PC-9 (cell line): ENCODE measurements at regions not wholly inside any gene's neighbourhood (a gene's known extent, or its start where the extent isn't known, plus 50 kb on each side); places are given as distances from the start of the nearest gene placed in this dataset.

ENCODE experiments used
- BruUV-seq: library from RNA; stranded (reverse); fragments of 400-500 nt; replicated peaks from 2 replicates; lab custom pipeline; 2021; lab: Mats Ljungman, UMichigan
- CTCF ChIA-PET: fragments of 300-600 bp; sonication (Branson Sonifier 250); formaldehyde crosslinking; loops from one replicate; lab custom pipeline; 2022; ENCODE audit warnings: antibody characterized with exemption; lab: Charles Lee
- POLR2A ChIA-PET: fragments of 300-600 bp; sonication (Branson Sonifier 250); formaldehyde crosslinking; loops from one replicate; lab custom pipeline; 2022; ENCODE audit warnings: antibody characterized with exemption; ENCODE audit not compliant: unreplicated experiment; lab: Charles Lee
- DNase-seq, 2 experiments: peaks; one replicate each; pipeline versions ENCODE4 v3.0.0 to v3.0.0-alpha.2; 2015 to 2022; ENCODE audit warnings: mixed read lengths in 1 of 2
- H2AFZ ChIP-seq: fragments of 200-600 bp; sonication (generic); 2 replicates; pipeline ENCODE4 v1.8.1; 2017; ENCODE audit warnings: antibody characterized with exemption
- H3F3A ChIP-seq: fragments of 200-600 bp; sonication (generic); 2 replicates; pipeline ENCODE4 v1.8.1; 2017; ENCODE audit warnings: antibody characterized with exemption, mild to moderate bottlenecking, low read depth; ENCODE audit not compliant: insufficient read depth
- H3K27ac ChIP-seq: fragments of 200-600 bp; sonication (generic); 2 replicates; pipeline ENCODE4 v1.6.1; 2016; ENCODE audit warnings: mixed run types
- H3K27me3 ChIP-seq: fragments of 200-600 bp; sonication (generic); 2 replicates; pipeline ENCODE4 v1.6.1; 2016; ENCODE audit warnings: low read depth, mixed run types; ENCODE audit not compliant: insufficient read depth
- H3K36me3 ChIP-seq: fragments of 200-600 bp; sonication (generic); 2 replicates; pipeline ENCODE4 v1.6.1; 2016; ENCODE audit warnings: low read depth, mixed run types
- H3K4me1 ChIP-seq: fragments of 200-600 bp; sonication (generic); replicated peaks from 2 replicates; pipeline ENCODE4 v1.6.1; 2016; ENCODE audit warnings: mixed run types; ENCODE audit not compliant: insufficient read depth
- H3K4me2 ChIP-seq: fragments of 200-600 bp; sonication (generic); 2 replicates; pipeline ENCODE4 v1.6.1; 2017; ENCODE audit warnings: mixed run types
- H3K4me3 ChIP-seq: fragments of 200-600 bp; sonication (generic); 2 replicates; pipeline ENCODE4 v1.6.1; 2016; ENCODE audit warnings: mixed run types
- H3K79me2 ChIP-seq: fragments of 200-600 bp; sonication (generic); 2 replicates; pipeline ENCODE4 v1.6.1; 2017; ENCODE audit warnings: low read depth, mixed run types
- H3K9me2 ChIP-seq: fragments of 200-600 bp; sonication (generic); 2 replicates; pipeline ENCODE4 v1.8.1; 2017; ENCODE audit warnings: mild to moderate bottlenecking; ENCODE audit not compliant: insufficient read depth
- H3K9me3 ChIP-seq: fragments of 200-600 bp; sonication (generic); 2 replicates; pipeline ENCODE4 v1.8.1; 2016; ENCODE audit warnings: low read depth; ENCODE audit not compliant: insufficient read depth
- H4K20me1 ChIP-seq: fragments of 200-600 bp; sonication (generic); 2 replicates; pipeline ENCODE4 v1.8.1; 2017; ENCODE audit not compliant: insufficient read depth
- CTCF ChIP-seq: fragments of 200-600 bp; sonication (generic); conservative IDR thresholded peaks from 2 replicates; pipeline ENCODE4 v1.6.1; 2017; ENCODE audit warnings: mixed run types, antibody characterized with exemption, mild to moderate bottlenecking, moderate library complexity
- EZH2 ChIP-seq: fragments of 200-600 bp; sonication (generic); IDR thresholded peaks from 2 replicates; pipeline ENCODE4 v1.8.0; 2017; ENCODE audit warnings: antibody characterized with exemption, low read depth
- intact Hi-C: fragments of 100-400 bp; cut with micrococcal nuclease; formaldehyde crosslinking; loops from one replicate; pipeline ENCODE4 v1.10.0; 2022; ENCODE audit not compliant: unreplicated experiment

- no TSS peak for BruUV-seq
- Histone ChIP-seq H3K9me3 (no peaks in the 10 kb centered on the region), H3K9me2 (no peaks in the 10 kb centered on the region), H4K20me1 (no peaks in the 10 kb centered on the region), H3K79me2 (no peaks in the 10 kb centered on the region), H3K27ac (no peak overlapping the region), H3K36me3 (no peaks in the 10 kb centered on the region), H3K4me3 (no peak overlapping the region), H3F3A (no peaks in the 10 kb centered on the region), H3K4me2 (no peak overlapping the region), H3K27me3 (no peaks in the 10 kb centered on the region), H2AFZ (no peak overlapping the region), H3K4me1 (no peaks in the 10 kb centered on the region)
- TF ChIP-seq EZH2, result no peak
- no peak for TF ChIP-seq CTCF
- ChIA-PET POLR2A (no interaction called here), CTCF (no interaction called here)
- intact Hi-C loops, result no loop called here
- no peak for DNase-seq
Observed at GRCh38 chr18:29648891-29649290, 1393.7 kb downstream of the DSC3 start.

- H2AFZ ChIP-seq, result no peak overlapping the region
- CTCF ChIA-PET, result no interaction called here
Observed at GRCh38 chr18:29647700-29648099, 1394.8 kb downstream of the DSC3 start.

GRCh38 chr18:29644276-29644675 lies 1398.3 kb downstream of the DSC3 start:
- no peak for DNase-seq
- H3K4me3 ChIP-seq, result no peak overlapping the region
- H3K27ac ChIP-seq, result no peak overlapping the region
- H3K36me3 ChIP-seq, result no peaks in the 10 kb centered on the region
- no peaks in the 10 kb centered on the region for H3F3A ChIP-seq
- CTCF ChIA-PET, result no interaction called here
- BruUV-seq, result no TSS peak
- H3K9me2 ChIP-seq, result no peaks in the 10 kb centered on the region
- H3K9me3 ChIP-seq, result no peaks in the 10 kb centered on the region
- intact Hi-C loops, result no loop called here
- H4K20me1 ChIP-seq, result no peaks in the 10 kb centered on the region
- no peaks in the 10 kb centered on the region for H3K79me2 ChIP-seq
- no peak overlapping the region for H2AFZ ChIP-seq
- H3K4me2 ChIP-seq, result no peak overlapping the region
- H3K27me3 ChIP-seq, result no peaks in the 10 kb centered on the region
- TF ChIP-seq CTCF (no peak), EZH2 (no peak)
- no peaks in the 10 kb centered on the region for H3K4me1 ChIP-seq
- POLR2A ChIA-PET, result no interaction called here

More at GRCh38 chr18:29647700-29648099, 1394.8 kb downstream of the DSC3 start:
- no peaks in the 10 kb centered on the region for H3K27me3 ChIP-seq
- H3K9me2 ChIP-seq, result no peaks in the 10 kb centered on the region
- H3K4me1 ChIP-seq, result no peaks in the 10 kb centered on the region
- H3K36me3 ChIP-seq, result no peaks in the 10 kb centered on the region
- no peaks in the 10 kb centered on the region for H3F3A ChIP-seq
- POLR2A ChIA-PET, result no interaction called here
- H4K20me1 ChIP-seq, result no peaks in the 10 kb centered on the region
- H3K27ac ChIP-seq, result no peak overlapping the region
- no TSS peak for BruUV-seq
- TF ChIP-seq EZH2 (no peak), CTCF (no peak)
- intact Hi-C loops, result no loop called here
- no peaks in the 10 kb centered on the region for H3K9me3 ChIP-seq
- H3K79me2 ChIP-seq, result no peaks in the 10 kb centered on the region
- H3K4me2 ChIP-seq, result no peak overlapping the region
- no peak for DNase-seq
- no peak overlapping the region for H3K4me3 ChIP-seq
